IPS-20b (cell line): ENCODE measurements at regions not wholly inside any gene's neighbourhood (a gene's known extent, or its start where the extent isn't known, plus 50 kb on each side); places are given as distances from the start of the nearest gene placed in this dataset.

Experiments
- H3K27ac ChIP-seq: one replicate; pipeline ENCODE4 v1.5.1; 2013; ENCODE audit warnings: low read length
- H3K27me3 ChIP-seq: 2 replicates; pipeline ENCODE4 v1.6.1; 2013; ENCODE audit warnings: mild to moderate bottlenecking, low read length, inconsistent platforms; ENCODE audit not compliant: insufficient read depth
- H3K36me3 ChIP-seq: 2 replicates; pipeline ENCODE4 v1.6.1; 2013; ENCODE audit warnings: low read depth, mild to moderate bottlenecking, inconsistent platforms, low read length, moderate library complexity; ENCODE audit not compliant: insufficient read depth
- H3K4me1 ChIP-seq: 2 replicates; pipeline ENCODE4 v1.6.1; 2013; ENCODE audit warnings: mild to moderate bottlenecking, control low read depth, inconsistent platforms, low read length, moderate library complexity; ENCODE audit not compliant: insufficient read depth
- H3K4me3 ChIP-seq: 2 replicates; pipeline ENCODE4 v1.5.1; 2013; ENCODE audit warnings: mild to moderate bottlenecking, low read length, inconsistent platforms
- H3K9ac ChIP-seq: 2 replicates; pipeline ENCODE4 v1.6.1; 2013; ENCODE audit warnings: low read depth, mild to moderate bottlenecking, inconsistent platforms, low read length, moderate library complexity
- H3K9me3 ChIP-seq: 2 replicates; pipeline ENCODE4 v1.6.1; 2013; ENCODE audit warnings: mild to moderate bottlenecking, low read depth, low read length, inconsistent platforms; ENCODE audit not compliant: insufficient read depth

DNA sequence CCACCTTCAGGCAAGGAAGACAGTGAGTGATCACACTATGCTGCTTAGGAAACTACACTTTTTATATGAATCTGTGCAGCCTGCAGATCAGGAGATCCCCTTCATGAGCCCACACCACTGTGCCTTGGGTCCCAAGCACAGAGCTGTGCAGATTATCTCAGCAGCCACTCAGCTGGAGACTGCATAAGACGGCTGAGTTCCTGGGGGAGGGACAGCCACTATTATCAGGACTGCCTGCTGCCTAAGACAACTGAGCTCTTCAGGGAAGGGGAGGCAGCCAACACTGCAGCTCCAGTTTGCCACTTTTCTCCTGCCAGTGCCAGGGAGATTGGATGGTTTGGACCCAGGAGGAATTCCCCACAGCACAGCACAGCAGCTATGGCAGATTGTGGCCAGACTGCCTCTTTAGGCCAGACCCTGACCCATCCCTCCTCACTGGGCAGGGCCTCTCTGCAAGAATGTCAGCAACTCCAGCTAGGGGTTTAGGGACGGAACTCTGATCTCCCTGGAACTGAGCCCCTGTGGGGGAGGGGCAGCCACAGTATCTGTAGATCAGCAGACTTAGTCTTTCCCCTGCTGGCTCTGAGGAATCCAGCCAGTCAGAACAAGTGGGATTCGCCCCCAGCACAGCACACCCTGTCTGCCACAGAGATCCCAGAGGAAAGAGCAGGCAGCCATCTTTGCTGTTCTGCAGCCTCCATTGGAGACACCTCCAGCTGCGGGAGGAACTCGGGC lies 141.3 kb downstream of the KLHL28 start:
- no peak overlapping the region for H3K27ac ChIP-seq
- no peaks in the 10 kb centered on the region for H3K27me3 ChIP-seq
- H3K36me3 ChIP-seq = no peaks in the 10 kb centered on the region
- no peaks in the 10 kb centered on the region for H3K9me3 ChIP-seq
- H3K4me3 ChIP-seq = no peak overlapping the region
- H3K9ac ChIP-seq = no peak overlapping the region
- peaks cover 2% of the 10 kb centered on the region; the same call in 1 of the 2 replicates for H3K4me1 ChIP-seq

DNA sequence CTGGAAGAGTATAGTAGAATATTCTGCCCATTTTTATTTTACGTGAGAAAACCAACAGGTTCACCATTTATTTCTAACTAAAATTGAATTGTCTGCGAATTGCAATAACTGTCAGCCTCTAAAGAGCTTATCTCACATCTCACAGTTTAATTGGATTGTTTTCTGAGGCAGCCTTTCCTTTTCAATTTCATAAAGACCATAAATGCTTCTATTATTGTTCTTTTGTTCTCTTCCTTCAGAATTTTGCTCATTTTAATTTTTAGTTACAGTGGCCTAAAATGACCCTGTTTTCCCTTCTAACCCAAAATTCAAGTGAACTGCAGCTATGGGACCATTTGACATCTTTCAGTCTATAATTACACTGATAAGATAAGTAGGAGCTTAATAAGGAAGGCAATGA lies 147.6 kb downstream of the KLHL28 start:
- H3K9me3 ChIP-seq = no peaks in the 10 kb centered on the region
- H3K4me1 ChIP-seq = no peaks in the 10 kb centered on the region
- H3K9ac ChIP-seq = no peak overlapping the region
- H3K4me3 ChIP-seq = no peak overlapping the region
- no peaks in the 10 kb centered on the region for H3K36me3 ChIP-seq
- H3K27ac ChIP-seq = no peak overlapping the region
- H3K27me3 ChIP-seq = no peaks in the 10 kb centered on the region

DNA sequence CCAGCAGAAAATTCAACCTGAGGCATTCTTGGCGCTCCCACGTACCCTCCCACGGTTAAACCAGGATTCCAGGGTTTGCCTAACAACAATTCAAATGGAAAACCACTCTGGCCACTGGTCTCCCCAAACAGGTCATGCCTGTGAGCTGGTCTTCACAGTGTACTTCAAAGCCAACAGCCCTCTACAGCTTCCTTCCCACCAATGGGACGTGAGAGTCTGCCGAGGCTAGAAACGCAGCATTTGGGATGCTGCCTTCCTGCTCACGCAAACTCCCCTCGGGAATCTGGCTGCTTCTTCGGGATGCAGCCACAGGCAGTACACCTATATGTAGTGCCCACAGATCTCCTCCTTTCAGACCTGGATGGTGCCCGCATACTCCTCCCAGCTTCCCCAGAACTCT lies 149.1 kb downstream of the KLHL28 start:
- Histone ChIP-seq H3K36me3 (no peaks in the 10 kb centered on the region), H3K9ac (no peak overlapping the region), H3K9me3 (no peaks in the 10 kb centered on the region), H3K4me1 (no peaks in the 10 kb centered on the region), H3K4me3 (no peak overlapping the region), H3K27ac (no peak overlapping the region), H3K27me3 (no peaks in the 10 kb centered on the region)

GRCh38 chr14:44804391-44804790 lies 157.4 kb downstream of the KLHL28 start:
- no peak overlapping the region for H3K4me3 ChIP-seq
- H3K4me1 ChIP-seq = no peaks in the 10 kb centered on the region
- no peaks in the 10 kb centered on the region for H3K36me3 ChIP-seq
- no peak overlapping the region for H3K27ac ChIP-seq
- no peak overlapping the region for H3K9ac ChIP-seq
- no peaks in the 10 kb centered on the region for H3K27me3 ChIP-seq
- no peaks in the 10 kb centered on the region for H3K9me3 ChIP-seq

GRCh38 chr14:44803239-44803905 lies 158.4 kb downstream of the KLHL28 start:
- Histone ChIP-seq H3K9me3 (no peaks in the 10 kb centered on the region), H3K27ac (no peak overlapping the region), H3K4me1 (no peaks in the 10 kb centered on the region)

GRCh38 chr14:44798386-44799242 lies 163.1 kb downstream of the KLHL28 start:
- Histone ChIP-seq H3K36me3 (no peaks in the 10 kb centered on the region), H3K4me1 (no peaks in the 10 kb centered on the region), H3K27me3 (no peaks in the 10 kb centered on the region), H3K9ac (no peak overlapping the region), H3K4me3 (no peak overlapping the region), H3K9me3 (no peaks in the 10 kb centered on the region), H3K27ac (no peak overlapping the region)

More at GRCh38 chr14:44803239-44803905, 158.4 kb downstream of the KLHL28 start:
- Histone ChIP-seq H3K4me3 (no peak overlapping the region), H3K27me3 (no peaks in the 10 kb centered on the region), H3K9ac (no peak overlapping the region), H3K36me3 (no peaks in the 10 kb centered on the region)

GRCh38 chr14:44795725-44796124 lies 166.0 kb downstream of the KLHL28 start:
- Histone ChIP-seq H3K27me3 (no peaks in the 10 kb centered on the region), H3K9ac (no peak overlapping the region), H3K4me3 (no peak overlapping the region), H3K27ac (no peak overlapping the region), H3K36me3 (no peaks in the 10 kb centered on the region), H3K9me3 (no peaks in the 10 kb centered on the region), H3K4me1 (no peaks in the 10 kb centered on the region)

GRCh38 chr14:44791730-44792129 lies 170.0 kb downstream of the KLHL28 start:
- Histone ChIP-seq H3K4me1 (no peaks in the 10 kb centered on the region), H3K36me3 (no peaks in the 10 kb centered on the region), H3K27ac (no peak overlapping the region), H3K4me3 (no peak overlapping the region), H3K9ac (no peak overlapping the region), H3K27me3 (no peaks in the 10 kb centered on the region), H3K9me3 (no peaks in the 10 kb centered on the region)

DNA sequence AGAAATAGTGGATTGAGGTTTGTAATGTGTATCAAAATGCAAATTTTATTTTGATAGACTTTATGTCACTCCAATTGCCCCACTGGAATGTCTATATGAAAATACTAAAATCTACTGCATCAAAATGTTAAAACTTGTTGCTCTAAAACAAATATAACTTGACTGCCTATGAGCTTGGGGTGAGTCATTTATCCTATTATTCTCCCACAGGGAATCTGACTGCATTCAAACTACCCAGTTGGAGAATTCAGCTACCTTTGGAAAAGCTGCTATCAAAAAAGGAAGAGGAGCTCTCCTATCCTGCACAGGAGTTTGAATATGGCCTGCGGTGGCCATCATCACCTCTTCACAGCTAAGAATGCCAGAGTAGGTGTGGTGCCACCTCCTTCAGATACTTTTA lies 173.1 kb downstream of the KLHL28 start:
- H3K4me1 ChIP-seq = no peaks in the 10 kb centered on the region

GRCh38 chr14:44785096-44785495 lies 176.7 kb downstream of the KLHL28 start:
- no peaks in the 10 kb centered on the region for H3K9me3 ChIP-seq
- H3K36me3 ChIP-seq = no peaks in the 10 kb centered on the region
- H3K27ac ChIP-seq = no peak overlapping the region
- H3K4me1 ChIP-seq = no peaks in the 10 kb centered on the region
- no peak overlapping the region for H3K4me3 ChIP-seq
- no peak overlapping the region for H3K9ac ChIP-seq
- no peaks in the 10 kb centered on the region for H3K27me3 ChIP-seq

More for the DNA sequence above, 173.1 kb downstream of the KLHL28 start:
- Histone ChIP-seq H3K27me3 (no peaks in the 10 kb centered on the region), H3K9me3 (no peaks in the 10 kb centered on the region), H3K9ac (no peak overlapping the region), H3K36me3 (no peaks in the 10 kb centered on the region), H3K27ac (no peak overlapping the region), H3K4me3 (no peak overlapping the region)

GRCh38 chr14:44783901-44784300 lies 177.8 kb downstream of the KLHL28 start:
- Histone ChIP-seq H3K36me3 (no peaks in the 10 kb centered on the region), H3K9ac (no peak overlapping the region), H3K27ac (no peak overlapping the region)

More at GRCh38 chr14:44783901-44784300, 177.8 kb downstream of the KLHL28 start:
- Histone ChIP-seq H3K4me1 (no peaks in the 10 kb centered on the region), H3K4me3 (no peak overlapping the region), H3K27me3 (no peaks in the 10 kb centered on the region), H3K9me3 (no peaks in the 10 kb centered on the region)
